ENCODE measurements at regions not wholly inside any gene's neighbourhood (a gene's known extent, or its start where the extent isn't known, plus 50 kb on each side); places are given as distances from the start of the nearest gene placed in this dataset.

DNA sequence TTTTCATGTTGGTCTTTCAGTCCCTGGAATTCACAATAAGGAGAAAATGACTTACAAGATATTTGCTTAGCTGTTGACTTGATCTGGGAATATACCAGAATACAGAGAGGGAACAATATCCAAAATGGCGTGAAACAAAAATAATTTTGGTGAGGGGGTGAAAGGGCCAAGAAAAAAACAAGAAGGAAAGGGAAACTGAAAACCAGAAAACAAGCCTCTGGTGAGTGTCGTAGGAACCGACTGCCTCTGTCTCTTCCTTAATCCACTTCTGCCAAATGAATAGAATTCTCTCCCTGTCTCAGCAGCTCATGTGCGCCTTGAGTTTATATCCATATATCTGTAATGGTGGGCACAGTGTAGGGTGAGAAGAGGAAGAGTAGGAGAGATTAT, 367.6 kb downstream of the ETS1 start:
- no peak for DNase-seq (ENCODE audit: low read depth)

DNA sequence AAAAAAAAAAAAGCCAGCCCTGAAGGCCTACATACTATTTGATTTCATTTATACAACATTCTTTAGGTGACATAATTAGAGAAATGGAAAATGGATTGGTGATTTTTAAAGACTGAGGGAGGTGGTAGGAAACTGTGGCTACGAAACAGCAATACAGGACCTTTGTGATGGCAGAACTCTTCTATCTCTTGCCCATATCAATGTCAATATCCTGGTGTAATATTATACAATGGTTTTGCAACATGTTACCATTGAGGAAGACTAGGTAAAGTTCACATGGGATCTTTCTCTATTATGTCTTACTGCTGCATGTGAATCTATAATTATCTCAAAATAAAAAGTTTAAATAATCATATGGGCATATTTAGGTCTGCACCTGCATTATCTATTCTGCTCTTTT, 371.2 kb downstream of the ETS1 start:
- no peak for DNase-seq (ENCODE audit: low read depth)

DNA sequence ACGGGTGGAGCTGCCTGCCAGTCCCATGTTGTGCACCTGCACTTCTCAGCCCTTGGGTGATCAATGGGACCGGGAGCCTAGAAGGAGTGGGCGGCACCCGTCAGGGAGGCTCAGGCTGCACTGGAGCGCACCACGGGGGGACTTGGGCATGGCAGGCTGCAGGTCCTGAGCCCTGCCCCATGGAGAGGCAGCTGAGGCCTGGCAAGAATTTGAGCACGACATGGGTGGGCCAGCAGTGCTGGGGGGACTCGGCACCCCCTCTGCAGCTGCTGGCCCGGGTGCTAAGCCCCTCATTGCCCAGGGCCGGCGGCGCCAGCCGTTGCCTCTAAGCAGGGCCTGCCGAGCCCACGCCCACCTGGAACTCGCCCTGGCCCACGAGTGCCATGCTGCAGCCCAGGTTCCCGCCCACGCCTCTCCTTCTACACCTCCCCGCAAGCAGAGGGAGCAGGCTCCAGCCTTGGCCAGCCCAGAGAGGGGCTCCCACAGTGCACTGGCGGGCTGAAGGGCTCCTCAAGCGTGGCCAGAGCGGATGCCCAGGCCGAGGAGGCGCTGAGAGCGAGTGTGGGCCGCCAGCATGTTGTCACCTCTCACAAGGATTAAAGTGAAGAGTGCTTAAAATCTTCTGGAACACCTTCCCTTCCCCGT, 372.0 kb downstream of the ETS1 start:
- DNase-seq (ENCODE audit: low read depth): no peak

DNA sequence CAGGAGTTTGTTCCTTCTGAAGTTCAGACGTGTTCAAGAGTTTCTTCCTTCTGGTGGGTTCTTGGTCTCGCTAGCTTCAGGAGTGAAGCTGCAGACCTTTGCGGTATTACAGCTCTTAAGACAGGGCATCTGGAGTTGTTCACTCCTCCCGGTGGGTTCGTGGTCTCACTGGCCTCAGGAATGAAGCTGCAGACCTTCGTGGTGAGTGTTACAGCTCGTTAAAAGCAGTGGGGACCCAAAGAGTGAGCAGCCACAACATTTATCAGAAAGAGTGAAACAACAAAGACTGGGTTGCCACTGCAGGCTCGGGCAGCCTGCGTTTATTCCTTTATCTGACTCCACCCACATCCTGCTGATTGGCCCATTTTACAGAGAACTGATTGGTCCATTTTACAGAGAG, 373.1 kb downstream of the ETS1 start:
- DNase-seq (ENCODE audit: low read depth): no peak

DNA sequence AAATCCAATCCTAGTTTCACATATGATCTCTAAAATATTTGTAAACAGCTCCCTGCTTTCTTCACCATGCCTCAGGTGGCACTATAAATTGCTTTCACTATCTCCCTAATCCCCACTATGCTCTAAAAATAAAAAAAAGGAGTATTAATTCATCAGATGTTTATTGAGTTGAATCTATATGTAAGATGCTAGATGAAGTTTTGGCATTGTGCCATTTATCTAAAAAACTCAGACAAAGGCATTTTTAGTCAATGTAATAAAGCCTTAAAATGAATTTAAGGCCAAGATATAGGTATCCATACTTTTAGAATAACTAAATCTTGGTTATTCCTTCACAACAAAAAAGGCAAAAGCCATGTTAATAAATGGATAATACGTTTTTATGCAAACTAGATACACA, 373.9 kb downstream of the ETS1 start:
- no peak for DNase-seq (ENCODE audit: low read depth)

DNA sequence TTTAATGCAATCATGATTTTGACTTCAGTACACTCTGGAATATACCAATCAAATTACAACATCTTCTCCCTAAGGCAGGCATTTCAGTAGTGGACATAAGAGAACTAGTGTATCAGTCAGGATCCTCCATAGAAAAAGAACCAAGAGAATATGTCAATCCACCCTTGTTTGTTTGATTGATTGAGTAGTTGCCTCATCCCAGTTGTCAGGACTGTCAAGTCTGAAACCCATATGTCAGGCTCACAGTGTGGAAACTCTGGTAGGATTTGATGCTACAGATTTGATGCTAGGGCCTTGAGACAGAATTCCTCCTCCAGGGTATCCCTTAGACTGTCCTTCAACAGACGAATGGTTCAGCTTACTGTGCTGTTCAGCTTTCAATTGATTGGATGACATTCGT, 375.0 kb downstream of the ETS1 start:
- no peak for DNase-seq (ENCODE audit: low read depth)

DNA sequence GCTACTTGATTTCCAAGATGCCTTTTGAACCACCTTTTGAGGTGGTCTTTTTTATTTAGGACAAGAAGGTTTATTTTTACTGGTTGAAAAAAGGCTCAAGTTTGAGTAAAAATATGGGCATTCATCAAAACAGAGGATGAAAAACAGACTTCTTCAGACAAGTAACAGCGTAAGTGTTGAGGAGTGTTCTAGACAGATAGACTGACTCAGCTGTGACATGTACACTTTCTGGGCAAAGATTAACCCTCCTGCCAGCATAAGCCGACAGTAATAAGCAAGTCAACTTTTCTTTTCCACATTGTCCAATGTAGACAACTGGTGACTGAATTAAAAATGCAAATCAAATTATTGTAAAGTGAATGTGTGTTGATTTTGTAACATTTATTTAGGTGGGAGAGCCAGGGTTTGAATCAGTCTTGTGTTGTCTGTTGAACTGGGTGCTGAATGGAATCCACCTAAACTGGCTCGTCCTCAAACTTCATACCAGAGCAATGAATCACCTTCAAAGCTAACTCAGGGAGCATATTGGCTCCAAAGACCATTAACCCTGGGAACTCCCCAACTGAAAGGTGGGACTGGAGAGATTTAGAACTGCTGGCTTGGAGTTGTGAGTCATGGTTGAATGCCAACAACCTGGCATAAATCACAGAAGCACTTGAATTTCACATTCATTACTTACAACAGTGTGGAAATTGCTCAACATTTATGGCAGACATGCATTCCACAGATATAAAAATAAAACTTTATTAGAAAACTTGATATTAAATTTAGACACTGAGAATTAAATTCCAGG, 377.0 kb downstream of the ETS1 start:
- DNase-seq (ENCODE audit: low read depth): no peak

DNA sequence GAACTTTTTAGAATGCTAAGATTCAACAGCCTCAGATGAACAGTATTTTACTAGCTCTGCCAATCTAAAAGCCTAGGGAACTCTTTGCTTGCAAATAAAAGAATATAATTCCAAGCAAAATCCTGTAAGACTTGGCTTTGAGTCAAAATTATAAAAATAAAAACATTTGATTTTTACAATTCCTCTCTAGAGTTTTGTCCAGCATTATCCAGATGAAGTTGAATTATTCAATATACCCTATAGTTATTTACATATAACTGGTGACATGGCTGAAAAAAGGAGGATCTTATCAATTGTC, 378.3 kb downstream of the ETS1 start:
- no peak for DNase-seq (ENCODE audit: low read depth)

DNA sequence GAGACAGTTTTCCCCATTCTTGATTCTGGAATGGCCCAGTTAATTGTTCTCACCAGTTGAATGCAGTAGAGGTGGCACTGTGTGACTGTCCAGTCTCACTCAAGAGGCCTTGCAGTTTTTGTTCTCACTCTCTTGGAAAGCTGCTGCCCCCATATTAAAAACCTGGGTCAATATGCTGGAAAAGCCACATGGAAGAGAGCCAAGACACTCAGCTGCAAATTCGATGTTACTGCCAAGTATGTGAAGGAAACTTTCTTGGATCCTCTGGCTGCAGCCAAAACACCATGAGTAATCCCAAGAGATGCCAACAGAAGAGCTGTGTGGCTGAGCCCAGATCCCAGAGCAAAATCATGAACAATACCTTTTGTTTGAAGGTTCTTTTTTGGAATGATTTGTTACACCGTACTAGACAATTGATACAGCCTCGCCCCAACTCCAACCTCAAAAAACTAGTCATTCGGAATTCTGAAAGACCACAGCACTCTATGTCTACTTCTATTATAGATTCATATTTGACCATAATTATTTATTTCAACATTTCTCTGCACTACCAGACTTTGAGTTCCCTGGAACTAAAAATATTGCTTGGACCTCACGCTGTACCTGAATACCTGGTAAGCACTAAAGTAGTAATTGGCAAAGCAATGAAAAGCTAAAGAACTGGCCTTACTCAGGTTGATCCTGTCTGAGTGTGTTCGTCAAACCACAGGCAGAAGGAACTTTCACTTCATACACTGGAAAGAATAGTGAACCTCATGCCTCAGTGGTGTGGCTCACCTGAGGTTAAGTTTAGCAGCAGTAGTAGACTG, 378.8 kb downstream of the ETS1 start:
- no peak for DNase-seq (ENCODE audit: low read depth)

DNA sequence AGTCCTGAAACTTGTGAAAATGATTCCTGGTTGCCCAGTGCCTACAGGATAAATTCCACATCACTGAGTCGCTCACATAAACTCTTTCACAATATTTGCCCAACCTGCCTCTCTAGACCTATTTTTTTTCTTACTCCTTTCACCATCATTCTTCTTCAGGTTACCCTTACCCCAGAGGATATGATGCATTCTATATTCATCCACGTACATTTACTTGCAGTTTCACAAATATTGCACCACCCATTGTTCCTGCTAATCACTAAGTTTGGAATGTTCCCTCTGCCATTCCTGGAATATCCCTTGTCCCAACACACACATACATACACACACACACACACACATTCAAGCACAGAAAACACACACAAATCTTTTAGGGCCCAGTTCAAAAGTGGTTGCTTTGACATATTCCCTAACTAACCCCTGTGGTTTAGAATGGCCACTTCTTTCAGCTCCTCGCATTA, 379.5 kb downstream of the ETS1 start:
- no peak for DNase-seq (ENCODE audit: low read depth)

DNA sequence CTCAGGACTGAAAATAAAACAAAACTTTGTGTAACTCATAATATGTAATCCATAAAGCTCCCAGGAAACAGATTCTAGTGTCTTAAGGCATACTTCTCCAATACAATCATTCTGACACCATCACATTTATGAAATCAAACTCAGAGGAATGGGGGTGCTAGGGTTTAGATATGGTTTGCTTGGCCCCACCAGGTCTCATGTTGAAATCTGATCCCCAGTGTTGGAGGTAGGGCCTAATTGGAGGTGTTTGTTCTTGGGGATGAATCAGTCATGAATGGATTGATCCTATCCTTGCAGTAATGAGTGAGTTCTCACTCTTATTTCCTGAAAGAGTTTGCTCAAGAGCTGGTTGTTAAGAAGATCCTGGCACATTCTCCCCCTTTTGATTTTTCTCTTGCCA, 380.9 kb downstream of the ETS1 start:
- DNase-seq (ENCODE audit: low read depth): no peak

DNA sequence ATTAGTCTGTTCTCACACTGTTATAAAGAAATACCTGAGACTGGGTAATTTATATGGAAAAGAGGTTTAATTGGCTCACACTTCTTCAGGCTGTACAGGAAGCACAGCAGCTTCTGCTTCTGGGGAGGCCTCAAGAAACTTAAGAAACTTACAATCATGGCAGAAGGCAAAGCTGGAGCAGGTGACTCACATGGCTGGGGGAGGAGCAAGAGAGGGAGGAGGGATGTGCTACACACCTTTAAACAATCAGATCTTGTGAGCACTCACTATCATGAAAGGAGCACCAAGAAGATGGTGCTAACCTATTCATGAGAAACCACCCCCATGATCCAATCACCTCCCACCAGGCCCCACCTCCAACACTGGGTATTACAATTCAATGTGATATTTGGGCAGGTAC, 381.6 kb downstream of the ETS1 start:
- DNase-seq (ENCODE audit: low read depth): no peak

DNA sequence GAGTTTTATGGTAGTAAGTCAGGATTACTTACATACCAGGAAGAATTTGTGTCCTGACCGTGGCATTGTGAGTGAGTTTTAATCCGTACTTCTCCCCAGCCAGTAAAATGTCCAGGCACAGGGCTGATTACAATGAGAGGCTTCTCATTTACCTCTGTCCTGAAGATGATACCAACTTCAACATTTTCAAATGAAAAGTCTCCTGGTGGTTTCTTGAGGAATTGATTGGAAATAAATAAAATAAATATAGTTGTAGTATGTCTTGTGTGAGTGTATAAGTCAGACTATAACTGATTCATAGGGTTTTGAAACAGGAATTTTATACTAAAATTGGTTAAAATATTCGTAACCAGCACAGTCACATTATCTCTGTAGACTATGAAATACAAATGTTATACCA, 382.5 kb downstream of the ETS1 start:
- DNase-seq (ENCODE audit: low read depth): no peak

DNA sequence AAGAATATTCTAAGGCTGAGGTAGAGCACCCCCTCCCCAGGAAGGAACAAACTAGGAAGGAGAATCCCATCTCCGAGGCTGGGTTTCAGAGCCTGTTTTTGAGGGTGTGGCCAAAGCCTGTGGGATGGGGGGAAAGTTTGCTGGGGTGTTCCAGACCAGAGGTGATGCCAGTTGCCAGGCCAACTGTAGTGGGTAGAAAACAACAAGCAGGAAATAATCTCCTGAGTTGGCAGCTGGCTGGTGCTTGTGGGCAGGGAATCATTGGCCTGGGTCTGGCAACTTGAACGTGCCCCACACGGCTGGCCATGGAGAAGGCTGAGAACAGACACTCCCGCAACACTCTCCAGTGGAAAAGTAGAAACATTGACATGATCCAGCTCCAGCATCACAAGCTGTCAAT, 385.6 kb downstream of the ETS1 start:
- no peak for DNase-seq (ENCODE audit: low read depth)

DNA sequence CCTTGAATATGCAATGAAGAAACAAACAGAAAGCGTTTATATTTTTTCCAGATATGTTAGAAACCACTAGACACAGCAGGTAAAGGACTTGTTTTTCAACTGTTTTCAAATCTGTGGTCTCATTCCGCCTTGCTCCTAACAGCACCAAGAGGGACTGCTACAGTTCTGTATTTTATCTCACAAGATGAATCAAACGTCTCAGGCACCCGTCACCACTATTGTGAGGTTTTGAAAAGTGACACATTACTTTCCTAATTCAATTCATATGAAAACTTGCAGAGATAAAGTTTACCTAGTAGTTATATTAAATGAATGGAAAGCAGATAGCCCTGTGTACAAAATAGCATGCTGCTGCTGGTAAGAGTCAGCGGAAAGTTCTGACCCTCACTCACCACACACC, 386.3 kb downstream of the ETS1 start:
- DNase-seq (ENCODE audit: low read depth): no peak

DNA sequence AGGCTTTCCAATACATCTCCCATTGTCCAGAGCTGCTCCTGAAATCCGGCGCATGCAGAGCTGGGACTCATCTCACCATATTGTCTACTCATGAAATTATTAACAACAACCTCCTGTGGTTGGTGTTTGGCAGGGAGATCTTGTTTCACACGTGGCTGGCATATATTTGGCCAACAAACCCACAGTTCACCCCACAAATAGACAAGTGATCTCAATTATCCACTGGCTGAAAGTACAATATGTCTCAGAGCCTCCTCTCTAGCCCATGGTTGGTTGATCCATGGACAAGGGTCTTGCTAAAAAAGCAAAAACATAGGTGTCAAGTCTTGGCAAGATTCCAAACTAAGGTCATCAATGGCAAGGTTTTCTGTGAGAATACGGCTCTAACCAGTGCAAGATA, 386.9 kb downstream of the ETS1 start:
- no peak for DNase-seq (ENCODE audit: low read depth)

DNA sequence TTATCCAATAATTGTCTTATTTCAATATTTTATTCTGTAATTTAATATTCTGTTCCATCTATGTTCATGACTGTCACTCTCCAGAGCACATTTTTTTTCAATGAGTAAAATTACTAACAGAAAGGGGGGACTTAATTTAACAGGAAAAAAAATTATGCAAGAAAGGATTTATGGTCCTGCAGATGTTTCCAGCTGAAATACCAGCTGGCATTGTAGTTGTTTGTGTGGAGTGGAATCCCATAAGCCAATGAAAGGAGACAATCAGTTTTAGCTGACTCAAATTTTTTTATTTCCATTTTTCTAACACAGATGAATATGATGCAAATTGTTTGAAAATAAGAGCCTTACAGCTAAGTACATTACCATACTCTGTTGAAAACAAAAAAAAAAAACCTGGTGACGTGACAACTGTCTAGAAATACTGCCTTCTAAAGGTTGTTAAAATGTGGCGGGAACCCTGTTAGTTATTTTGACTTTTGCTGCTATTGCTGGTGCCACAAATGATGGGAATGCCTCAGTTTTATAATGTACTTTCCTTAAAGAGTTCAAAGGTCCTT, 389.1 kb downstream of the ETS1 start:
- DNase-seq (ENCODE audit: low read depth): no peak

DNA sequence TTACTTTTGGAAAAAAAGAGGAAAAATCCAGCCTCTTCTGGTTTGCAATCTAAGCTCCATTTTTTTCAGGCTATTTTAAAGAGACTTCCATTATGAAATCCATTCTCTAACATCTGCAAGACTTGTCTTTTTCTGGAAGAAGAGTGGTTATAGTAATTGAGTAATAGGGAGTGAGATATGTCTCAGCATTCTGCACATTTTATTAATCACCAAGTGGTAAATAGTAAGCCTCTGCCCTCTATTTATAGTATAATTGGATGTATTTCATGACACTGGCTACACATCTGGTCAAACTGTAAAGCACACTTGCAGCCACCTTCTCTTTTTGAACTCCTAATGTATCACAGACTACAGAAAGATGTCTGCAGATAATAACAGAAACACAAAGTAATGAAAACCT, 391.1 kb downstream of the ETS1 start:
- DNase-seq (ENCODE audit: low read depth): no peak

DNA sequence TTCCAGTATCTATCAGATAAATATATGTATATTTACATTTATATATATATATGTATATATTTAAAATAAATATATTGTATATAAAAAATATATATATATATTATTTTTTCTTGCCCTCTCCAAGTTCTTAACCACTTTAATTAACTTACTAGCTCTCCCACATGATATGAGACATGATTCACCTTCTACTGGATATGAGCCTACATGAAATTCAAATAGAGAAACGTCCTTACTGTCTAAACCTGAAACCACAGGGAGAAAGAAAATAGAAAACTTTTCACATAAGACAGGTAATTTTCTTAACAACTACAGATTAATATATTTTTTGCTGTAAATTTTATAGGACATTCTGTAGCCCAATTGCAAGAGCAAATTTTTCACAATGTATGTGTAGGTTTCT, 391.6 kb downstream of the ETS1 start:
- no peak for DNase-seq (ENCODE audit: low read depth)

DNA sequence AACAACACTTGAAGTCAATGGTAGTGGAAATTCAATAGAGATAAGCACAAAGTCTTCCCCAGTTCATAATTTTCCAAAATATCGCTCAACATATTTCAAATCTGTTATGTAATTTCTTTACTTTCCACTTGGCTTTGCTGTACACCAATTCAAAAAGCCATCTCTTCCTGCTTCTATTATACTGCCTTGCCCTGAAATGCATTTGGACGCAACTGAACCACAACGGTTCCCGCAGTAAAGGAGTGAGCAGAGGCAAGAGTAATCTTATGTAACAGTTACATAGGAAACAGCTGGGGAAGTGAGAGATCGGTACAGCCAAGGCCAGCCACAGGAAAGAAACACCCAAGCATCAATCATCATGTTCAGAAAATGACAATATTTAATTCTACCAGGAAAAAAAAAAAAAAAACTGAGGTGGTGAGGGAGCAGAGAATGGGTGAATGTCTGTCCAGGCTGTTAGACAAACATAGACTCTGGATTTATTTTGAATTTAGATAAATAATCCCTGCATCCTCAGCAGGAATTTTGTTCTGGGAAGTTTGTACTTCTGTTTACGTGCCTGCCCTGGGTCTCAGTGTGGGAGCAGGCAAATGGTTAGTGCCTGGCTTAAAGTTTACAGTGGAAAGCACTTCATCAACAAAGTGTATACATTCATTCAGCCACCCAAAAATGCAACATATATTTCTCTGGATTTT, 392.2 kb downstream of the ETS1 start:
- DNase-seq (ENCODE audit: low read depth): no peak

DNA sequence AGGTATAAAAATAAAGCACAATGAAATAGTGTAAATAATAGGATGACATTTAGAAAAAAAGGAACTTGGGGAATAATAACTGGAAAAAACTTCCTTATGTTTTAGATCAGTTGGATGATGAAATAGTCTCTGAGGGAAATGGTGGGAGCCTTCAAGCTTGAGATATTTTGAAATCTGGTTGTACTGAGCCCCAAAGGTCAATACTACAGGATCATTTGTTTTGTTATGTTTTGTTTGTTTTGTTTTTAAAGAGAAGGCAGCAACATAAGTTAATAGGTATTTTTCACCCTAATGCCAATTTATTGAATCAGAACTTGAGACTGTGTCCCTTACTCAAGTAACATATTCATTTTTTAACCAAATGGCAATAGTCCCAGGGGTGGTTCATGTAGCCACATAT, 393.1 kb downstream of the ETS1 start:
- DNase-seq (ENCODE audit: low read depth): no peak

DNA sequence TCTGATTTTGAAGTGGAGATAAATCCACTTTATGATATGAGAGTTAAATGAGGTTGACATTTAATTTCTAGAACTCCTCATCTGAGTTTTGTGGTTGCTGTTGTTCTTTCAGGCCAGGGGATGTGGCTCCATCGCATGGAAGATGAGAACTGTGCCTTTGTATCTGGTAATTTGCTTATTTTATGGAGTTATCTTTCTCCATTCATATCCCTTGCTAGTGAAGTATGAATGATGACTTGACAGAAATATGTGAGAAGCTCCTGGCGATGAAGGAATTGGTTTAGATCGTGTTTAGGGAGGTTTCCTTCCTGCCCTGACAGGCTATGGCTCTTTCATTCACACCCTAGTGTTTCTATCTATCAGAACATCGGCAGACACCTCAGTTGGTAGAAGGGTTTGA, 393.7 kb downstream of the ETS1 start:
- DNase-seq (ENCODE audit: low read depth): no peak

Data from stimulated activated CD8-positive, alpha-beta memory T cell treated with anti-CD3 and anti-CD28 coated beads, Interleukin-7, amount 100 ng/mL, for 24 hours (primary cell).